Lower leg skin (tissue), 4 donors: ENCODE measurements at regions not wholly inside any gene's neighbourhood (a gene's known extent, or its start where the extent isn't known, plus 50 kb on each side); places are given as distances from the start of the nearest gene placed in this dataset.

ENCODE experiments used
- DNase-seq, 2 donors: peaks; one replicate each; pipeline ENCODE4 v3.0.0-alpha.2; 2019; ENCODE audit warnings: low spot score in 2 of 2
- H3K4me3 ChIP-seq: fragments of 200-600 bp; sonication (generic); 2 replicates; pipeline ENCODE4 v1.5.1; 2017; ENCODE audit warnings: mild to moderate bottlenecking, low read depth; ENCODE audit not compliant: poor library complexity, severe bottlenecking
- CTCF ChIP-seq, 3 donors: fragments of 450-650 bp; IDR thresholded peaks; one replicate each; pipeline ENCODE4 v1.5.1; 2016; ENCODE audit warnings: antibody characterized with exemption in 3 of 3, mild to moderate bottlenecking in 3 of 3, moderate library complexity in 2 of 3
- POLR2A ChIP-seq, 2 donors: fragments of 450-650 bp; IDR thresholded peaks; one replicate each; pipeline ENCODE4 v1.6.1; 2016 to 2017; ENCODE audit warnings: antibody characterized with exemption in 2 of 2, mild to moderate bottlenecking in 1 of 2, moderate library complexity in 1 of 2
- WGBS, 2 donors: methylation state at CpG; one replicate each; pipeline ENCODE4 v1.1.5; 2018; 5-methylcytosine and 5-hydroxymethylcytosine counted together
- intact Hi-C: fragments of 100-400 bp; cut with DNase I; formaldehyde crosslinking; loops from one replicate; pipeline ENCODE4 v1.15.0; 2023; ENCODE audit warnings: low total_unique reads

- DNase-seq: peak in 1 of 2 donors; percentile 75
- intact Hi-C loops: no loop called here
- WGBS, 2 donors: 82 to 86% methylated on average over 3 of the region's 3 CpGs
- TF ChIP-seq CTCF (IDR thresholded peaks at IDR 0.05): no peak
- no peak for TF ChIP-seq POLR2A (IDR thresholded peaks at IDR 0.05)
- H3K4me3 ChIP-seq: no peak overlapping the region
Measured at GRCh38 chr1:29546496-29546895, 310.2 kb downstream of the PTPRU start.

GRCh38 chr1:29544406-29544805 lies 308.1 kb downstream of the PTPRU start:
- DNase-seq: peak in 1 of 2 donors; percentile 58
- intact Hi-C loops: no loop called here
- WGBS, 2 donors: 76 to 89% methylated on average over 1 of the region's 1 CpG
- no peak overlapping the region for H3K4me3 ChIP-seq
- no peak for TF ChIP-seq POLR2A (IDR thresholded peaks at IDR 0.05)

- 76 to 79% methylated on average over 6 of the region's 6 CpGs for WGBS, 2 donors
- DNase-seq: peak in 1 of 2 donors; percentile 71
- TF ChIP-seq CTCF (IDR thresholded peaks at IDR 0.05) (no peak), POLR2A (IDR thresholded peaks at IDR 0.05) (no peak)
- no peak overlapping the region for H3K4me3 ChIP-seq
- intact Hi-C loops: no loop called here
Measured at GRCh38 chr1:29543586-29543985, 307.3 kb downstream of the PTPRU start.

- DNase-seq: peak in 1 of 2 donors; percentile 52
- intact Hi-C loops: no loop called here
- WGBS, 2 donors: 26 to 34% methylated on average over 7 to 8 of the region's 8 CpGs
- H3K4me3 ChIP-seq: no peak overlapping the region
- TF ChIP-seq CTCF (IDR thresholded peaks at IDR 0.05): no peak
- no peak for TF ChIP-seq POLR2A (IDR thresholded peaks at IDR 0.05)
Measured at GRCh38 chr1:29542548-29542947, 306.2 kb downstream of the PTPRU start.

GRCh38 chr1:29541631-29542030 lies 305.3 kb downstream of the PTPRU start:
- TF ChIP-seq CTCF (IDR thresholded peaks at IDR 0.05) (no peak), POLR2A (IDR thresholded peaks at IDR 0.05) (no peak)
- intact Hi-C loops: no loop called here
- WGBS, 2 donors: 70 to 74% methylated on average over 6 of the region's 7 CpGs

GRCh38 chr1:29540801-29541357 lies 304.6 kb downstream of the PTPRU start:
- TF ChIP-seq CTCF (IDR thresholded peaks at IDR 0.05) (no peak), POLR2A (IDR thresholded peaks at IDR 0.05) (no peak)
- intact Hi-C loops: no loop called here
- 89 to 90% methylated on average over 10 of the region's 10 CpGs for WGBS, 2 donors
- no peak overlapping the region for H3K4me3 ChIP-seq
- DNase-seq: peak in 1 of 2 donors; percentile 66

More at GRCh38 chr1:29541631-29542030, 305.3 kb downstream of the PTPRU start:
- no peak overlapping the region for H3K4me3 ChIP-seq
- DNase-seq: no peak
